Prostate gland (tissue), 2 donors: ENCODE measurements at regions not wholly inside any gene's neighbourhood (a gene's known extent, or its start where the extent isn't known, plus 50 kb on each side); places are given as distances from the start of the nearest gene placed in this dataset.

Experiments used
- DNase-seq: peaks from one replicate; pipeline ENCODE4 v3.0.0-alpha.2; 2019; ENCODE audit warnings: low spot score
- H3K27ac ChIP-seq, 2 donors: fragments of 200-600 bp; sonication (generic); 2 replicates each; pipeline ENCODE4 v1.5.1; 2017 to 2019
- H3K27me3 ChIP-seq: fragments of 200-600 bp; sonication (generic); replicated peaks from 2 replicates; pipeline ENCODE4 v1.5.1; 2019; ENCODE audit not compliant: insufficient read depth
- H3K36me3 ChIP-seq, 2 donors: fragments of 200-600 bp; sonication (generic); 1 replicate in 1 of 2; 2 replicates in 1 of 2; pipeline versions ENCODE4 v1.5.1 to v1.8.1; 2017 to 2019
- H3K4me1 ChIP-seq: fragments of 200-600 bp; sonication (generic); replicated peaks from 2 replicates; pipeline ENCODE4 v1.5.1; 2019
- H3K4me3 ChIP-seq, 2 donors: fragments of 200-600 bp; sonication (generic); 2 replicates each; pipeline ENCODE4 v1.5.1; 2017 to 2019
- H3K9me3 ChIP-seq: fragments of 200-600 bp; sonication (generic); 2 replicates; pipeline ENCODE4 v1.5.1; 2017
- POLR2A ChIP-seq: fragments of 450-650 bp; IDR thresholded peaks from one replicate; pipeline ENCODE4 v1.6.1; 2016; ENCODE audit warnings: antibody characterized with exemption, mild to moderate bottlenecking
- POLR2AphosphoS5 ChIP-seq: sonication (generic); formaldehyde crosslinking; IDR thresholded peaks from one replicate; pipeline ENCODE4 v1.6.1; 2017; ENCODE audit warnings: antibody characterized with exemption
- WGBS: methylation state at CpG from one replicate; pipeline ENCODE4 v1.1.5; 2018; 5-methylcytosine and 5-hydroxymethylcytosine counted together
- intact Hi-C: fragments of 100-400 bp; cut with DNase I; formaldehyde crosslinking; loops from one replicate; pipeline ENCODE4 v1.14.2; 2022
- TF ChIP-seq, protein P1 (sequence below), 4 experiments: fragments of 200-600 bp in 2 of 4; fragments of 450-650 bp in 2 of 4; sonication (generic) in 2 of 4; IDR thresholded peaks; 1 replicate in 3 of 4; 2 replicates in 1 of 4; pipeline ENCODE4 v1.5.1; 2016 to 2019; ENCODE audit warnings: antibody characterized with exemption in 4 of 4, mild to moderate bottlenecking in 2 of 4, moderate library complexity in 2 of 4

DNA sequence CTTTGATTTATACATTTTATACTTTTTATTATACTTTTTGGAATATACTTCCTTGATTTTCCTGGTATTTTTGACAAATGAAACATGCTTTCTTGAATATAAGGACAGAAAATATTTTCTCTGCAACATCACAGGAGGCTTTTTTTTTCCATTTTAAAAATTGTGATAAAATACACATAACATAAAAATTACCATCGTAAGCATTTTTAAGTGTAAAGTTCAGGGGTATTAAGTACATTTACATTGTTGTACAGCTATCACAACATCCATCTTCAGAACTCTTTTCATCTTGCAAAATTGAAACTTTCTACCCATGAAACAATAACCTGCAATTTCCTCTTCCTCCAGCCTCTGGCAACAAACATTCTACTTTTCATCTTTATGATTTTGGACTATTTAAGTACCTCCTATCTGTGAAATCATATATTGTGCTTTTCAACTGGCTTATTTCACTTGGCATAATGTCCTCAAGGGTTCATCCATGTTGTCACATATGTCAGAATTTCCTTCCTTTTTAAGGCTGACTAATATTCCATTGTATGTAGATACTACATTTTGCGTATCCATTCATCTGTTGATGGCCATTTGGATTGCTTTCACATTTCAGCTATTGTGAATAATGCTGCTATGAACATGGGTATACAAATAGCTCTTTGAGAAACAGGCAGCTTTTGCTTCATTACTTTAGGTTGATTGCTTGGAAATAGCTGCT, 412.6 kb downstream of the RAPGEF2 start:
- no peaks in the 10 kb centered on the region for H3K27me3 ChIP-seq
- H3K4me1 ChIP-seq: no peaks in the 10 kb centered on the region
- 90% methylated on average over 2 of the region's 2 CpGs for WGBS
- H3K9me3 ChIP-seq: no peaks in the 10 kb centered on the region
- no peak overlapping the region for H3K27ac ChIP-seq
- no peaks in the 10 kb centered on the region for H3K36me3 ChIP-seq
- intact Hi-C loops: no loop called here
- no peak overlapping the region for H3K4me3 ChIP-seq
- no peak for DNase-seq
- TF ChIP-seq, protein P1, sequence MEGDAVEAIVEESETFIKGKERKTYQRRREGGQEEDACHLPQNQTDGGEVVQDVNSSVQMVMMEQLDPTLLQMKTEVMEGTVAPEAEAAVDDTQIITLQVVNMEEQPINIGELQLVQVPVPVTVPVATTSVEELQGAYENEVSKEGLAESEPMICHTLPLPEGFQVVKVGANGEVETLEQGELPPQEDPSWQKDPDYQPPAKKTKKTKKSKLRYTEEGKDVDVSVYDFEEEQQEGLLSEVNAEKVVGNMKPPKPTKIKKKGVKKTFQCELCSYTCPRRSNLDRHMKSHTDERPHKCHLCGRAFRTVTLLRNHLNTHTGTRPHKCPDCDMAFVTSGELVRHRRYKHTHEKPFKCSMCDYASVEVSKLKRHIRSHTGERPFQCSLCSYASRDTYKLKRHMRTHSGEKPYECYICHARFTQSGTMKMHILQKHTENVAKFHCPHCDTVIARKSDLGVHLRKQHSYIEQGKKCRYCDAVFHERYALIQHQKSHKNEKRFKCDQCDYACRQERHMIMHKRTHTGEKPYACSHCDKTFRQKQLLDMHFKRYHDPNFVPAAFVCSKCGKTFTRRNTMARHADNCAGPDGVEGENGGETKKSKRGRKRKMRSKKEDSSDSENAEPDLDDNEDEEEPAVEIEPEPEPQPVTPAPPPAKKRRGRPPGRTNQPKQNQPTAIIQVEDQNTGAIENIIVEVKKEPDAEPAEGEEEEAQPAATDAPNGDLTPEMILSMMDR (IDR thresholded peaks at IDR 0.05): no peak

DNA sequence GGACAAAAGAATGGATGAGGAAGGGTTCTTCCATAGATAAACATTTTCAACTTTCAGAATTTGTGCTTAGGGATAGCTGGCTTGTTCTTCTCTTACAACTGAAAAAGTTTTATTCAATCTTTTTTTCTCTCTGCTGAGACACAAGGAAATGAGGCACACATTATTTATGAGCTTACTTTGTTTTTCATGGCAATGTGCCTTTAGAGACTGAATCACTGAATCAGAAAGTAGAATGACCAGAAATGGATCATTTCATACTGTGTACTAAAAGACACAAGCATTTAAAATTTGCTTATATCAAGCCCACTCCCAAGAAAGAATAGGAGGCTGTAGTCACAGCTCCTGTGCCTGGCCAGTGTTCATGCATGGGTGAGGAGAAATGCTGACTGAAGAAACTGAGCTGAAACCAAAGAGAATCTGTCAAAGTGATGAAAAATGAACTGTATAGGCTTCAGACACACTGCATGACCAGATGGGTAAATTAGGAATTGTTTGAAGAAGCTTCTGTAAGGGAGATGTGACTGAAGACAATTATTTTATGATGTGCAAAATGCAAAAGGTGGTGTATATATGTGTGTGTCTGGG, 413.8 kb downstream of the RAPGEF2 start:
- Histone ChIP-seq H3K27me3 (no peaks in the 10 kb centered on the region), H3K4me3 (no peak overlapping the region), H3K27ac (no peak overlapping the region), H3K36me3 (no peaks in the 10 kb centered on the region), H3K9me3 (no peaks in the 10 kb centered on the region), H3K4me1 (no peaks in the 10 kb centered on the region)
- intact Hi-C loops: no loop called here
- no peak for TF ChIP-seq POLR2AphosphoS5
- no peak for TF ChIP-seq POLR2A
- TF ChIP-seq, protein P1 (IDR thresholded peaks at IDR 0.05): no peak
- DNase-seq: no peak

GRCh38 chr4:159520074-159520473, 417.2 kb downstream of the RAPGEF2 start:
- no peak overlapping the region for H3K4me3 ChIP-seq
- no peak for DNase-seq
- TF ChIP-seq POLR2AphosphoS5: no peak
- no peaks in the 10 kb centered on the region for H3K36me3 ChIP-seq
- H3K27ac ChIP-seq: no peak overlapping the region
- intact Hi-C loops: no loop called here
- whole genome bisulfite sequencing: 72% methylated on average over 4 of the region's 4 CpGs
- H3K4me1 ChIP-seq: no peaks in the 10 kb centered on the region
- H3K9me3 ChIP-seq: no peaks in the 10 kb centered on the region
- no peaks in the 10 kb centered on the region for H3K27me3 ChIP-seq

DNA sequence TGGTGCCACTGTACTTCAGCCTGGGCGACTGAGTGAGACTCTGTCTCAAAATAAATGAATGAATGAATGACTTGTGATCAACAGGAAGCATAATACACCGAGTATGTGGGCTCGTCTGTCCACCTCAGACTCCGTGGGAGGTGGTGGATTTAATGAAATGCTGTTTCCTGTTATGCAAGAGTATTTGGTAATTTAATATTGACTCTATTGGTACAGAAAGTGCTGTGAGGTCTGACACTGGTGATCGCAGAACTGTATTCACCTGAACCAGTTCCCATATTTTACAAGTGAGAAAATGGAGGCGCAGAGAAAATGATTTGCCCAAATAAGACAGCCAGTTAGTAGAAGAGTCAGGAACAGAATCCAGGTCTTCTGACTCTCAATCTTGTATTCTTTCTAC, 423.3 kb downstream of the RAPGEF2 start:
- WGBS: 73% methylated on average over 6 of the region's 6 CpGs
- Histone ChIP-seq H3K27ac (no peak overlapping the region), H3K4me3 (no peak overlapping the region), H3K27me3 (no peaks in the 10 kb centered on the region), H3K36me3 (no peaks in the 10 kb centered on the region), H3K9me3 (no peaks in the 10 kb centered on the region), H3K4me1 (no peaks in the 10 kb centered on the region)
- intact Hi-C loops: no loop called here
- DNase-seq: peak; percentile 13
- TF ChIP-seq POLR2AphosphoS5: peak; percentile 54
- TF ChIP-seq POLR2A: no peak
- TF ChIP-seq, protein P1 (IDR thresholded peaks at IDR 0.05): no peak

DNA sequence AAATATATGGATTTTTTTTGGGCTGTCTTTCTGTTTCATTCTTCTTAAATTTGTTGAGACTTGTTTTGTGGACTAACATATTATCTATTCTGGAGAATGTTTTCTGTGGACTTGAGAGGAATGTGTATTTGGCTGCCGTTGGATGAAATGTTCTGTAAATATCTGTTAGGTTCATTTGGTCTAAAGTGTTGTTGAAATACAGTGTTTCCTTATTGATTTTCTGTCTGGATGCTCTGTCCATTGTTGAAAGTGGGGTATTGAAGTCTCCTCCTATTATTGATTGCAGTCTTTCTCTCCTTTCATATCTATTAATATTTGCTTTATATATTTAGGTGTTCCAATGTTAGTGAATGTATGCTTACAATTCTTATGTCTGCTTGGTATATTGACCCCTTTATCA, 431.8 kb downstream of the RAPGEF2 start:
- DNase-seq: no peak
- TF ChIP-seq, protein P1 (IDR thresholded peaks at IDR 0.05): no peak
- TF ChIP-seq POLR2A: no peak
- TF ChIP-seq POLR2AphosphoS5: no peak
- Histone ChIP-seq H3K36me3 (no peaks in the 10 kb centered on the region), H3K27me3 (no peaks in the 10 kb centered on the region), H3K9me3 (no peaks in the 10 kb centered on the region), H3K27ac (no peak overlapping the region), H3K4me1 (no peaks in the 10 kb centered on the region), H3K4me3 (no peak overlapping the region)
- intact Hi-C loops: no loop called here
- 40% methylated on average over 1 of the region's 1 CpG for WGBS
